ENCODE measurements at regions not wholly inside any gene's neighbourhood (a gene's known extent, or its start where the extent isn't known, plus 50 kb on each side); places are given as distances from the start of the nearest gene placed in this dataset.

DNA sequence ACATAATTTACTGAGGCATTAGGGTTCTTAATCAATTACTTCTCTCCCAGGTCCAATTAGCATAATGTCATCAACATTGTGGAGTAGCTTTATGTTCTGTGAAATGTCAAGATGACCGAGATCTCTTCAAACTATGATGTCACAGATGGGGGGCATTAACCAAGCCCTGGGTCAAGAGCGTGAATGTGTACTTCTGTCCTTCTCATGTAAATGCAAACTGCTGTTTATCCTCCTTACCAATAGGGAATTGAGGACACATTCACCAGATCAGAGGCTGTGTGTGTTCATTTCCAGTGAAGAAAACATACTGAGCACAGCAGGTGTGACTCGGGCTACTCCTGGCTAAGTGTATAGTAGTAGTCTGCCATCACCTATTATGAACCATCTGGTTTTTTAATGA, 177.9 kb downstream of the MINAR1 start:
- TF ChIP-seq POLR2AphosphoS5 (IDR thresholded peaks at IDR 0.05; ENCODE audit: borderline replicate concordance, low read depth, low read length) (no peak), EZH2 (IDR thresholded peaks at IDR 0.05) (no peak), FOXP2 (optimal IDR thresholded peaks at IDR 0.05; ENCODE audit: control extremely low read depth, extremely low read length, insufficient read depth) (no peak)

Data from SK-N-MC (cell line).